ENCODE measurements at regions not wholly inside any gene's neighbourhood (a gene's known extent, or its start where the extent isn't known, plus 50 kb on each side); places are given as distances from the start of the nearest gene placed in this dataset.

DNA sequence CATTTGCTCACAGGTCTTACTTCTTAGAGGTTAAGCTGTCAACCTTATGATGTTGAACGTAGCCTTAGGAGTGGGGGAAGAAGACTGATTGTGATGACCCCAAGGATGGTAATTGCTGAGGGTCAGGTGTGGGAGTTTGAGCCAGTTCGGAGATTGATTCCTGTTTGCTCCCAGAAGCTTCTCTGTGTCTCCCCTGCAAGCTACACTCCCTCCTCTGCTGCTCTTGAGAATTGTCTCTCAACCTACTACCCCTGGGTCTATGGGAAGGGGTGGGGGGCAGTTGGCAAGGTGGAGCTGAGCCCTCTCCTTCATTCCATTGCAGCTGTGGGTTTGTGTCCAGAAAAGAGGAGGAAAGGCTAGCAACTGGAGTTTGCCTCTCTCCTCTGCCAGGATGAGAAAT lies 113.8 kb downstream of the PLEKHG1 start:
- TF ChIP-seq TRIM28 (IDR thresholded peaks at IDR 0.05) = no peak
- no peak for TF ChIP-seq MEF2D (tag; conservative IDR thresholded peaks at IDR 0.05; ENCODE audit: low read depth)
- no peak for TF ChIP-seq HCFC1 (IDR thresholded peaks at IDR 0.05; ENCODE audit: low read depth, low read length)
- TF ChIP-seq ATF3 (IDR thresholded peaks at IDR 0.05) = no peak
- TF ChIP-seq ATF3 (CRISPR knock-in tag; conservative IDR thresholded peaks at IDR 0.05) = no peak
- no peak for TF ChIP-seq ZNF780A (CRISPR knock-in tag; IDR thresholded peaks at IDR 0.05)
- TF ChIP-seq AFF1 (IDR thresholded peaks at IDR 0.05; ENCODE audit: low read depth in 1 of 2, partially characterized antibody in 2 of 2) = no peak
- TF ChIP-seq SREBF1 (IDR thresholded peaks at IDR 0.05; ENCODE audit: borderline replicate concordance, low read depth, low read length) = no peak
- no peak for TF ChIP-seq CHCHD3 (CRISPR knock-in tag; IDR thresholded peaks at IDR 0.05)
- no peak for TF ChIP-seq E2F5 (CRISPR knock-in tag; IDR thresholded peaks at IDR 0.05)
- no peak for TF ChIP-seq ARID1B (IDR thresholded peaks at IDR 0.05)
- TF ChIP-seq, protein P1, sequence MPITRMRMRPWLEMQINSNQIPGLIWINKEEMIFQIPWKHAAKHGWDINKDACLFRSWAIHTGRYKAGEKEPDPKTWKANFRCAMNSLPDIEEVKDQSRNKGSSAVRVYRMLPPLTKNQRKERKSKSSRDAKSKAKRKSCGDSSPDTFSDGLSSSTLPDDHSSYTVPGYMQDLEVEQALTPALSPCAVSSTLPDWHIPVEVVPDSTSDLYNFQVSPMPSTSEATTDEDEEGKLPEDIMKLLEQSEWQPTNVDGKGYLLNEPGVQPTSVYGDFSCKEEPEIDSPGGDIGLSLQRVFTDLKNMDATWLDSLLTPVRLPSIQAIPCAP (CRISPR knock-in tag; IDR thresholded peaks at IDR 0.05; ENCODE audit: borderline replicate concordance) = no peak
- TF ChIP-seq ZNF507 (tag; conservative IDR thresholded peaks at IDR 0.05) = no peak
- no peak for TF ChIP-seq ZNF133 (CRISPR knock-in tag; IDR thresholded peaks at IDR 0.05)
- TF ChIP-seq SMARCA5 (IDR thresholded peaks at IDR 0.05) = no peak
- no peak for TF ChIP-seq BCOR (IDR thresholded peaks at IDR 0.05)
- TF ChIP-seq E2F3 (CRISPR knock-in tag; IDR thresholded peaks at IDR 0.05) = no peak
- no peak for TF ChIP-seq CC2D1A (IDR thresholded peaks at IDR 0.05)
- TF ChIP-seq ZNF354B (CRISPR knock-in tag; IDR thresholded peaks at IDR 0.05) = no peak
- TF ChIP-seq RB1 (IDR thresholded peaks at IDR 0.05; ENCODE audit: low read depth) = no peak
- no peak overlapping the region for H2AFZ ChIP-seq (ENCODE audit: low read depth, low read length)
- peaks cover 12 to 40% of the 10 kb centered on the region in 2 experiments; a peak in 4 of 5 replicates for H3K27me3 ChIP-seq (ENCODE audit: control insufficient read depth in 2 of 2, insufficient read depth in 2 of 2, low read length in 2 of 2)
- BruUV-seq (replicated peaks) = no TSS peak
- no peaks in the 10 kb centered on the region for H3K79me2 ChIP-seq (ENCODE audit: control insufficient read depth, insufficient read depth, low read length)
- no peaks in the 10 kb centered on the region for H4K20me1 ChIP-seq (replicated peaks; ENCODE audit: control insufficient read depth, insufficient read depth, low read length)
- H3K27ac ChIP-seq (ENCODE audit: extremely low read depth, low read depth, low read length) = no peak overlapping the region
- no peaks in the 10 kb centered on the region for H3K4me1 ChIP-seq (replicated peaks in 1 of 2; ENCODE audit: control insufficient read depth in 2 of 2, insufficient read depth in 2 of 2, low read length in 2 of 2)
- WGBS (ENCODE audit: insufficient coverage, low coverage, missing lambda C conversion rate) = 4% methylated on average over 2 of the region's 2 CpGs
- intact Hi-C loops (cut with micrococcal nuclease) (no loop called here), in situ Hi-C loops (cut with MboI) (no loop called here)
- CTCF ChIA-PET (ENCODE audit: low intra/inter-chr PET ratio) = no interaction called here
- FAIRE-seq (no peak), ATAC-seq (no peak), DNase-seq (ENCODE audit: extremely low read depth in 1 of 4, low spot score in 3 of 4) (no peak)
- no peak overlapping the region for H3K9ac ChIP-seq (ENCODE audit: insufficient read depth in 1 of 2, low read depth in 2 of 2, low read length in 2 of 2)
- H3K4me2 ChIP-seq (ENCODE audit: insufficient read depth, low read length) = no peak overlapping the region
- POLR2A ChIA-PET = no interaction called here
- no peaks in the 10 kb centered on the region for H3K9me1 ChIP-seq (ENCODE audit: control insufficient read depth, insufficient read depth, low read length)
- H3K9me3 ChIP-seq (replicated peaks; ENCODE audit: control insufficient read depth, insufficient read depth, low read depth, low read length) = no peaks in the 10 kb centered on the region
- H3K36me3 ChIP-seq (ENCODE audit: control insufficient read depth, insufficient read depth, low read length) = no peaks in the 10 kb centered on the region
- H3K4me3 ChIP-seq = no peak overlapping the region
